ENCODE measurements at regions not wholly inside any gene's neighbourhood (a gene's known extent, or its start where the extent isn't known, plus 50 kb on each side); places are given as distances from the start of the nearest gene placed in this dataset.

- TF ChIP-seq EP300 (conservative IDR thresholded peaks at IDR 0.05; ENCODE audit: poor library complexity, severe bottlenecking) (no peak), CTCF (IDR thresholded peaks at IDR 0.05; ENCODE audit: poor library complexity, severe bottlenecking) (no peak), POLR2AphosphoS5 (IDR thresholded peaks at IDR 0.05) (no peak), EZH2 (IDR thresholded peaks at IDR 0.05; ENCODE audit: borderline replicate concordance, insufficient read depth, low read length, poor library complexity, severe bottlenecking) (no peak)
Measured at GRCh38 chr2:59032499-59032898, 791.4 kb upstream of the FANCL start.
